Left forelimb (tissue), 1 donor: ENCODE measurements at regions not wholly inside any gene's neighbourhood (a gene's known extent, or its start where the extent isn't known, plus 50 kb on each side); places are given as distances from the start of the nearest gene placed in this dataset.

ENCODE experiments used
- DNase-seq: peaks from one replicate; pipeline ENCODE4 v3.0.0-alpha.2; 2018; ENCODE audit warnings: low spot score

DNA sequence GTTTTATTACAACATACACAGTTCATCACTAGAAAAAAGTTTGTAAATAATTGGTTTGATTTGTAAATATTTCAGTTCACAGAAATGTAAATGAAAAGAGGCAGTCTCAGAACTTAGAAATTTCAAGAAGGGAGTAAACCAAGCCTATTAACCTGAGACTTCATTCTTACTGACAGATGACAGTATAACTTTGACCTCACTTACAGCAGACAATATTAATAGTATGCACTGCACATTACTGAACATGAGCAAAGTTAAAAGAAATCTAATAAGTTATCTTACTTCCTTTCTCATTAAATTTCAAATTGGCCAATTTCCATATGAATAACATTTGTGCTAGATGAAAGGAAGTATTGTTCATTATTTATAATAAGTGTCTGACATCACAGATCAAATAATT is 235.8 kb downstream of the SLC6A15 start:
- DNase-seq = no peak

DNA sequence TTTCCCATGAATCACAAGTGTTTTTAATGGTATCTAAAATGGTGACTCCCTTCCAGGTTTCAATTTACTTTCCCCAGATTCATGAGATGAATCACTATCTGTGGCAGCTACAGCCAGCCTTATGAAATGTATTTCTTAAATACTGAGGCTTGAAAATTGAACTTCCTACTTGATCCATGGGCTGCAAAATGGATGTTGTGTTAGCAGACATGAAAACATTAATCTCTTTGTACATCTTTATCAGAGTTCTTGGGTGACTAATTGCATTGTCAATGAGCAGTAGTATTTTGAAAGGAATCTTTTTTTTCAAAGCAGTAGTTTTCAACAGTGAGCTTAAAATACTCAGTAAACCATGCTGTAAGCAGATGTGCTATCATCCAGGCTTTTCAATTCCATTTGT is 250.8 kb downstream of the SLC6A15 start:
- no peak for DNase-seq

DNA sequence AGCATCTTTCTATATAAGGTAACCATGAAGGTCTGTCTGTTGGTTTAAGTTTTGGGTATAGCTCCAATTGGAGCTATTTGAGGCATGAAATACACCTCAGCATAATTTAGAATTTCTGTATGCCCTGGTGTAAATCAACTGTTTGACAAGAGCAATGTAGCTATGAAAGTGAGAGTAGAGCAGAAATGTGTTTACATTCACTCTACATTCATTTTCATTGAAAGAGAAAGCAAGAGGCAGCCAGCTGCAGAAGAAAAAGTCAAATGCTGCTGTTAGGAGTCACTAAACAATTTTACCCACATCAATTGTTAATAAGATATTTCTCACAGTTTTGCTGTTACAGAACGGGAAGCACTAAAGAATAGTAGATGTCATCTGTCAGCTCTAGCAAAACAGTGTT is 252.5 kb downstream of the SLC6A15 start:
- no peak for DNase-seq

- DNase-seq = no peak
Measured at GRCh38 chr12:84658877-84659276, 253.7 kb downstream of the SLC6A15 start.

- DNase-seq = no peak
Measured at GRCh38 chr12:84656705-84657104, 255.9 kb downstream of the SLC6A15 start.

GRCh38 chr12:84653482-84653881 is 259.1 kb downstream of the SLC6A15 start:
- DNase-seq = no peak

- DNase-seq = no peak
Measured at GRCh38 chr12:84648425-84648824, 264.2 kb downstream of the SLC6A15 start.

DNA sequence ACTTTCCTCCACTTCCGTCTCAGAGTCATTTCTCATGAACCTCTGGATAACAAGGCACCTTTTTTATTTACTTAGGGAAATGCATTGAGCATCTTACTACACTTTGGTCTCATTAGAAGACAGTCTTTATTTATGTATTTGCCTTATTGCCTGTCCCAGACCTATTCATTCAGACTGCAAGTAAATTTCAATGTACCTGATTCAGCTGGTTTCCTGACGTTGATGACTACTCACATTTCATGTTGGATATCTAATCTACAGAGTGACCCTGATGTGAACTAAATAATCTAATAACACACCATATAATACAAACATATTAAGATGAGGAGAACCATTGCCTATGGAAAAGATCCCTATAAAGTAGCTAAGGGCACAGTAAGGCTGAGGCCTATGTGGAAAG is 267.7 kb downstream of the SLC6A15 start:
- DNase-seq = no peak

GRCh38 chr12:84643993-84644392 is 268.6 kb downstream of the SLC6A15 start:
- DNase-seq = no peak

- no peak for DNase-seq
Measured at GRCh38 chr12:84641940-84642545, 270.6 kb downstream of the SLC6A15 start.

DNA sequence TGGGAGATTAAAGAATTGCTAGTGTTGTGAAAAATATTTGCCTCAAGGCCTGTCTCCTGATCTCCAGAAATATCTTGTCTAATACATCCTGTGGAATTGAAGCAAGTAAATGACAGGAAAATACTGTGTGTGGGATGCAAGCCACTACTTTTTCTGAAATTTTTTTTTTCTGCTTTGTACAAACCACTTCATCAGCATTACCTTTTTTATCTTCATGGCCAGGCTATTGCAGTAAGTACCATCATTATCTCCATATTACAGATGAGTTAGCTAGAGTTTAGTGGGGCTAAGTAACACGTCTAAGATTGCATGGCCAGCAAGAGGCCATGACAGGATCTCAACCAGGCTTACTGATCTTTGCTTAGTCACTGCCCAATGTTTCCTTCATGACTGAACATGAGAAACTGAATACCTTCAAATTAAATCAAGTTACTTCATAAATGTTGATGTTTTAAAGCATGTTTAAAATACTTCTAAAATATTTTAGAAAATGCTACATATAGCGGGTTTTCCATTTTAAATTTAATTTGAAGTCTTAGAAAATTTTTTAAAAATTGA is 273.7 kb downstream of the SLC6A15 start:
- no peak for DNase-seq

DNA sequence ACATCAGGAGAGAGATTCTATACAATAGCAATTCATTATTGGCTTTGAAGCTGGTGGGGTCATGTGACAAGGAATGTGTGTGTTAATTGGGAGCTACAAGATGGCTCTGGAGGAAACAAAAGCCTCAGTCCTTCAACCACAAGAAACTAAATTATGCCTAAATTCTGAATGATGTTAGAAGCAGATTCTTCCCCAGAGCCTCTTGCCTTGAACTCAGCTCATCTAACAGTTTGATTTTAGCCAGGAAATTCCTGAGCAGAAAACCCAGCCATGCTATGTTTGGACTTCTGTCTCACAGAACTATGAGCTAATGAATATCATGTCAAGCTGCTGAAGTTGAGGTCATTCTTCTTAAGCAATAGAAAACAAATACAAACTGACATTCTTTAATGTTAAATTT is 274.7 kb downstream of the SLC6A15 start:
- no peak for DNase-seq

- DNase-seq = no peak
Measured at GRCh38 chr12:84636801-84637290, 275.8 kb downstream of the SLC6A15 start.

DNA sequence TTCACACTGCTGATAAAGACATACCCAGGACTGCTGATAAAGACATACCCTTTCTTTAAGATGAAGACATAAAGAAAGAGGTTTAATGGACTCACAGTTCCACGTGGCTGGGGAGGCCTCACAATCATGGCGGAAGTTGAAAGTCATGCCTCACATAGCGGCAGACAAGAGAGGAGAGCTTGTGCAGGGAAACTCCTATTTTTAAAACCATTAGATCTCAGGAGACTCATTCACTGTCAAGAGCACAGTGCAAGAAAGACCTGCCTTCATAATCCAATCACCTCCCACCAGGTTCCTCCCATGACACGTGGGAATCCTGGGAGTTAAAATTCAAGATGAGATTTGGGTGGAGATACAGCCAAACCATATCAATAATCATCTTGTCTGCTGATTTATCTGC is 278.1 kb downstream of the SLC6A15 start:
- no peak for DNase-seq

- DNase-seq = no peak
Measured at GRCh38 chr12:84632556-84632955, 280.0 kb downstream of the SLC6A15 start.

DNA sequence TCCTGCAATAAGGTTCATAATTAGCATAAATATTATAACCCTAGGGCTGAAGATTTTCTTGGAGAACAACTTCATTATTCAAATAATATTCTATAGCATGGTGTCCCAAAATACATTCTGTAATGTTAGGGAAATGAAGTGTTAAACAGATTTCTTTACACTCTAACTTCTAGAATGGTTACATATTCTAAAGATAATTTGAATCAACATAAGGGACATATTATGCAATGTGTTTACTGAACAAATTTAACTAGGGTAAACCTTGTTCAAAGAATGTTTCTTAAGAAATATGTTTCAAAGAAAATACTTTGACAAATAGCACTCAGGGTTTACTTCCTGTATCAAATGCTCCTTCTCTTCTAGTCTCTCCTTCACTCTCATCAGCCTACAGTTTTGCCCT is 281.6 kb downstream of the SLC6A15 start:
- DNase-seq = no peak

DNA sequence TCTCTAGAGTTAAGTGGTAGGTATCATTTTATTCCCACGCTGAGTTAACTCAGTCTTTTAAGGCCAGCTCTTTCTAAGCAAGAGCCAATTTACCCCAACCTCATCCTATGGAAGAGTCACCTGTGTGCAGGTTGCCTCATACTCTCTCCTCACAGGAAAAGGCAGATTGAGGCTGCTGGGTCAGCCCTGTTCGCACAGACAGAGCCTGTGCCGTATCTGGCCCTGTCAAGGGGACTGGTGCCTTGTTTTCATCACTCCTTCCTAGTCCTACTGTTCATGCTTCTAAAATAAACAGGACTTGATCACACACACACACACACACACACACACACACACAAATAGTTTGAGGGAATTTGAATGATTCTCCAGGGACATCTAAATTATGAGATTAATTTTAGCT is 285.0 kb downstream of the SLC6A15 start:
- no peak for DNase-seq

DNA sequence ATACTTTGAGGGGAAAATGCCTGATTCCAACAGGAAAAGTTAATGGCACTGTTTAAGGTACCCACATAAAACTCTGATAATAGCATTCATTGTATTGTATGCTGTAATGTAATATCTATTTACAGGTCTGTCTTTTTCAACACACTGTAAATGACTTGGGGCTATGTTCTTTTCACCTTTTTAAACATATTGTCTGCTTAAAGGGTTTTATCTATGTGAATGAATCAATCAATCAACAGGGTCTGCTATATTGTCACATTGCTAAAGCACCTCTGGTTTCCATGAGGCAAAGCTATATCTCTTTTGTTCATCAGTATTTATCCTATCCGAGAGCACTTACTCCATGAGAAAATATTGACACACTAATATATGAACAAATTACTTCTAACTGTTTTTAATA is 288.0 kb downstream of the SLC6A15 start:
- DNase-seq = no peak

GRCh38 chr12:84619053-84619571 is 293.5 kb downstream of the SLC6A15 start:
- no peak for DNase-seq

GRCh38 chr12:84607170-84607819 is 305.3 kb downstream of the SLC6A15 start:
- no peak for DNase-seq

DNA sequence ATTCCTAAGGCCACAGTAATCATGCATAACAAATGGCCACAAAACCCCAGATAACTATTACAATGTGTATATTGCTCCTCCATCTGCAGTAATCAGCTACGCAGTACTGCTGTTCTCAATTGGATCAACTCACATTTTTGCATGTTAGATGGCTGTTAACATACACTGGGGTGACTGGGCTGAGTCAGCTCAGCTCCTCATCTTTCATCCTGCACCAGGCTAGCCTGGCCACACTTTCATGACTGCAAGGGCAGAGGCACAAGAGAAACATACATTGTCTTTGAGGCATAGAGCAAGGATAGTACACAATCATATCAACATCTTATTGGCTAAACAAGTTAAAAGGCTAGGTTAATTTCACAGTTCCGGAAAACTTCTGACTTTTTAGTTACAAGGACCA is 306.6 kb downstream of the SLC6A15 start:
- no peak for DNase-seq

GRCh38 chr12:84604551-84604950 is 308.0 kb downstream of the SLC6A15 start:
- DNase-seq = no peak

GRCh38 chr12:84603484-84604248 is 308.9 kb downstream of the SLC6A15 start:
- DNase-seq = no peak
